Lung (tissue), 11 donors: ENCODE measurements at regions not wholly inside any gene's neighbourhood (a gene's known extent, or its start where the extent isn't known, plus 50 kb on each side); places are given as distances from the start of the nearest gene placed in this dataset.
"Not testable (repeated sequence)": the region's sequence is repeated elsewhere in the genome, so short reads cannot be mapped to it uniquely, and the experiment has no call there.

Source experiments
- ATAC-seq: fragments of 200-7000 bp; cut with Tn5 transposase; one replicate; pipeline ENCODE4 v1.9.1; 2020; ENCODE audit warnings: moderate number of reproducible peaks; ENCODE audit not compliant: insufficient read depth, low FRiP score
- DNase-seq, 3 donors: peaks; one replicate each; pipeline ENCODE4 v3.0.0-alpha.2; 2013 to 2017
- H3K27ac ChIP-seq, 2 donors: one replicate each; pipeline ENCODE4 v1.5.1; 2013; ENCODE audit warnings: mild to moderate bottlenecking in 2 of 2, moderate library complexity in 2 of 2, control low read depth in 1 of 2, inconsistent platforms in 1 of 2, low read depth in 1 of 2, low read length in 1 of 2
- H3K27me3 ChIP-seq, 3 donors: one replicate each; pipeline ENCODE4 v1.5.1; 2013; ENCODE audit warnings: low read length in 2 of 3; ENCODE audit not compliant: control insufficient read depth in 3 of 3, insufficient read depth in 3 of 3
- H3K36me3 ChIP-seq, 4 donors: one replicate each; pipeline ENCODE4 v1.5.1; 2013; ENCODE audit warnings: low read length in 4 of 4, mild to moderate bottlenecking in 1 of 4, moderate library complexity in 1 of 4; ENCODE audit not compliant: control insufficient read depth in 4 of 4, insufficient read depth in 4 of 4
- H3K4me1 ChIP-seq, 5 donors: one replicate each; pipeline ENCODE4 v1.5.1; 2013; ENCODE audit warnings: low read length in 5 of 5, mild to moderate bottlenecking in 2 of 5, moderate library complexity in 1 of 5; ENCODE audit not compliant: control insufficient read depth in 5 of 5, insufficient read depth in 5 of 5
- H3K4me3 ChIP-seq: one replicate; pipeline ENCODE4 v1.5.1; 2013; ENCODE audit warnings: mild to moderate bottlenecking, control low read depth, moderate library complexity
- H3K9ac ChIP-seq, 2 donors: one replicate each; pipeline ENCODE4 v1.5.1; 2013; ENCODE audit warnings: low read length in 2 of 2, control low read depth in 1 of 2; ENCODE audit not compliant: insufficient read depth in 1 of 2
- H3K9me3 ChIP-seq, 4 donors: one replicate each; pipeline ENCODE4 v1.5.1; 2013; ENCODE audit warnings: low read length in 3 of 4, mild to moderate bottlenecking in 1 of 4, moderate library complexity in 1 of 4; ENCODE audit not compliant: control insufficient read depth in 4 of 4, insufficient read depth in 3 of 4
- WGBS, 2 donors: extraction: QIAGEN DNeasy Blood & Tissue Kit; methylation state at CpG; one replicate each; pipeline ENCODE4 v1.1.7; 2013; 5-methylcytosine and 5-hydroxymethylcytosine counted together
- TF ChIP-seq, protein P1 (sequence below): IDR thresholded peaks from 2 replicates; pipeline ENCODE4 v1.5.1; 2012; ENCODE audit warnings: mild to moderate bottlenecking; ENCODE audit errors: control extremely low read depth, extremely low read depth
- donor health status: control.
- donor health status: control.
- donor health status: Bipolar disorder and iron deficiency.
- donor health status: healthy.
- donor health status: DM: yes; HTN: yes; CAD: no.

DNA sequence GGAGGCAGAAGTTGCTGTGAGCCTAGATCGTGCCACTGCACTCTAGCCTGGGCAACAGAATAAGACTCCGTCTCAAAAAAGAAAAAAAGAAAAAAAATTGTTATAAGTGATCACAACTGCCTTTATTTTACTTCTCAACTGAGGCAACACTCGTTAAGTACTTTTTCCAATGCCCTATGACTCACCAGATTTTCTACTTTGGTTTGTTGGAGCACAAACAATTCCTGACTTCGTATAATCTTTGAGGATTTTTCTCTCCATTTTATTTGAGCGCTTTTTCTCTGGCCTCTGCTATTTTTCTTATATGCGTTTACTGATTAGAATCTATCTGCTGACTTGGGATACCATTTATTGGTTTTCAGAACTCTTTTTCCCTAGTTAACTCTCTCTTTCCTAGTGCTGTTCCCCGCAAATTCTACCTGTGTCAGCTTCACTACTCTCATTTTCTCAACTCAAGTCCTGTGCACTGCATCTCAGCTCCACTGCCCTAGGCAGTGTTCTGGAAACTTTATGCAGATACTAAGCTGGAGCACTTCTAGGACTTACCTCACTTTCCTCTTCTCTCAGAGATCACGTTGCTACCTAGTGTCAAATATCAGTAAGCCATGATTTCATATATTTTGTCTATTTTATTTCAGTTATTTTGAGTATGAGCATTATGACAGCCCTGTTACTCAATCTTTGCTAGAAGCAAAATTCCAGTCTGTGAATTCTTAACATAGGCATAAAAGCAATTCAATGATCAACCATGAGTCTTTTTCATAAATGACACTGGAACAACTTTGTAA is 1120.1 kb upstream of the CITED2 start:
- Histone ChIP-seq H3K4me1 (no peaks in the 10 kb centered on the region), H3K9ac (no peak overlapping the region), H3K4me3 (no peak overlapping the region), H3K27ac (no peak overlapping the region), H3K36me3 (no peaks in the 10 kb centered on the region), H3K9me3 (no peaks in the 10 kb centered on the region), H3K27me3 (no peaks in the 10 kb centered on the region)
- DNase-seq (no peak), ATAC-seq (no peak)
- TF ChIP-seq, protein P1, sequence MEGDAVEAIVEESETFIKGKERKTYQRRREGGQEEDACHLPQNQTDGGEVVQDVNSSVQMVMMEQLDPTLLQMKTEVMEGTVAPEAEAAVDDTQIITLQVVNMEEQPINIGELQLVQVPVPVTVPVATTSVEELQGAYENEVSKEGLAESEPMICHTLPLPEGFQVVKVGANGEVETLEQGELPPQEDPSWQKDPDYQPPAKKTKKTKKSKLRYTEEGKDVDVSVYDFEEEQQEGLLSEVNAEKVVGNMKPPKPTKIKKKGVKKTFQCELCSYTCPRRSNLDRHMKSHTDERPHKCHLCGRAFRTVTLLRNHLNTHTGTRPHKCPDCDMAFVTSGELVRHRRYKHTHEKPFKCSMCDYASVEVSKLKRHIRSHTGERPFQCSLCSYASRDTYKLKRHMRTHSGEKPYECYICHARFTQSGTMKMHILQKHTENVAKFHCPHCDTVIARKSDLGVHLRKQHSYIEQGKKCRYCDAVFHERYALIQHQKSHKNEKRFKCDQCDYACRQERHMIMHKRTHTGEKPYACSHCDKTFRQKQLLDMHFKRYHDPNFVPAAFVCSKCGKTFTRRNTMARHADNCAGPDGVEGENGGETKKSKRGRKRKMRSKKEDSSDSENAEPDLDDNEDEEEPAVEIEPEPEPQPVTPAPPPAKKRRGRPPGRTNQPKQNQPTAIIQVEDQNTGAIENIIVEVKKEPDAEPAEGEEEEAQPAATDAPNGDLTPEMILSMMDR, result no peak
- 89 to 91% methylated on average over 8 of the region's 8 CpGs for WGBS, 2 donors

DNA sequence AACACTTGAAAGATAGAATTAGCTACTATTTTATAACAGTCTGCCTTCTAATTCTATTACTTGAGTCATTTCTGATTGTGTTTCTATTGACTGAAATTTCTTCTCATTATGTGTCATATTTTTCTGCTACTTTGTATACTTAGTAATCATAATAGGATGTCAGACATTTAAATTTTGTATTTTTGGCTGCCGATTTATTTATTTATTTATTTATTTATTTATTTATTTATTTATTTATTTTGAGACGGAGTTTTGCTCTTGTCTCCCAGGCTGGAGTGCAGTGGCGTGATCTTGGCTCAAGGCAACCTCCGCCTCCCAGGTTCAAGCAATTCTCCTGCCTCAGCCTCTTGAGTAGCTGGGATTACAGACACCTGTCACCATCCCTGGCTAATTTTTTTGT is 1119.0 kb upstream of the CITED2 start:
- H3K27ac ChIP-seq, DNase-seq, H3K4me1 ChIP-seq, H3K27me3 ChIP-seq, H3K4me3 ChIP-seq, H3K36me3 ChIP-seq, H3K9me3 ChIP-seq, ATAC-seq, H3K9ac ChIP-seq: not testable (repeated sequence)
- WGBS, 2 donors, result 93 to 94% methylated on average over 4 of the region's 4 CpGs

DNA sequence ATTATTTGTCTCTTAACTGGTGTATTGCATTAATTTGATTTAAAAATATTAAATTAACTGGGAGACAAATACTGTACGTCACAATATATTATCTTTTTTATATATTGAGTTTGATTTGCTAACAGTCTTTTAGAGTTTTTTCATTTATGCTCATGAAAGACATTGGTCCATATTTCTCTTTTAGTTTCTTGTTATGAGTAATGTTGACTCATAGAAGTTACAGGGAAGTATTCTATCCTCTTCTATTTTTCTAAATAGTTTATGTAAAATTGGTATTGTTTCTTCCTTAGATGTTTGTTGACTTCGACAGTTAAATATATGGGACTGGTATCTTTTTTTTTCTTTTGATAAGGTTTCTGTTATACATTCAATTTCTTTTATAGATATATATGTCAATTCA is 1115.6 kb upstream of the CITED2 start:
- TF ChIP-seq, protein P1, result no peak
- DNase-seq (no peak), ATAC-seq (no peak)
- Histone ChIP-seq H3K27me3 (no peaks in the 10 kb centered on the region), H3K4me3 (no peak overlapping the region), H3K9me3 (peaks cover 0 to 4% (median 2%) of the 10 kb centered on the region in 4 donors), H3K27ac (no peak overlapping the region), H3K4me1 (no peaks in the 10 kb centered on the region), H3K36me3 (no peaks in the 10 kb centered on the region), H3K9ac (no peak overlapping the region)
- 92 to 97% methylated on average over 2 of the region's 2 CpGs for WGBS, 2 donors

DNA sequence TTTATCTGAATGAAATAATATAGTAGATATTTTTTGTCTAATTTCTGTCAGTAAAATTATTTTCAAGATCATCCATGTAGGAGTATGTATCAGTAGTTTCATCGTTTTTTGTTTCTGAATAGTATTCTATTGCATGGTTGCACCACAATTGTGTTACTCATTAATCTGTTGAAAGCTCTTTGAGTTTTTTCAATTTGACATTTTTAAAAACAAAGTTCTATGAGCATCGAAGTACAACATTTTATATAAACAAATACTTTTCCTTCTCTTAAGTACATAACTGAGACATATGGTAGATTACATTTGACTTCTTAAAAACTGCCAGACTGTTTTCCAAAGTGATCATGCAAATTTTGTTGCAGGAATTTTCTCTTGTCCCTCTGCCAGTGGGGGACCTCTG is 1113.1 kb upstream of the CITED2 start:
- no peak overlapping the region for H3K4me3 ChIP-seq
- WGBS, 2 donors, result 74 to 79% methylated on average over 2 of the region's 2 CpGs
- DNase-seq (no peak), ATAC-seq (no peak)
- peaks cover 0 to 4% (median 2%) of the 10 kb centered on the region in 4 donors for H3K9me3 ChIP-seq
- no peak overlapping the region for H3K27ac ChIP-seq
- no peaks in the 10 kb centered on the region for H3K4me1 ChIP-seq
- TF ChIP-seq, protein P1, result no peak
- no peaks in the 10 kb centered on the region for H3K27me3 ChIP-seq
- H3K36me3 ChIP-seq, result no peaks in the 10 kb centered on the region
- no peak overlapping the region for H3K9ac ChIP-seq
